HFFc6 (cell line): ENCODE measurements at regions not wholly inside any gene's neighbourhood (a gene's known extent, or its start where the extent isn't known, plus 50 kb on each side); places are given as distances from the start of the nearest gene placed in this dataset.

Experiments
- DNase-seq: peaks from one replicate; pipeline ENCODE4 v3.0.0-alpha.2; 2018
- H3K27ac Mint-ChIP-seq: 2 replicates; pipeline ENCODE4 v1.8.0; 2020; ENCODE audit warnings: mild to moderate bottlenecking, mixed read lengths
- H3K27me3 Mint-ChIP-seq: 2 replicates; pipeline ENCODE4 v1.8.0; 2021; ENCODE audit warnings: mild to moderate bottlenecking, moderate library complexity, mixed read lengths; ENCODE audit not compliant: insufficient read depth
- H3K36me3 Mint-ChIP-seq: 2 replicates; pipeline ENCODE4 v1.8.0; 2021; ENCODE audit warnings: low read depth, mixed read lengths
- H3K4me1 Mint-ChIP-seq: 2 replicates; pipeline ENCODE4 v1.8.0; 2020; ENCODE audit warnings: low read depth, mixed read lengths
- H3K4me3 Mint-ChIP-seq: 2 replicates; pipeline ENCODE4 v1.8.0; 2020; ENCODE audit warnings: mild to moderate bottlenecking, moderate library complexity, mixed read lengths
- H3K9me3 Mint-ChIP-seq: 2 replicates; pipeline ENCODE4 v1.8.0; 2020; ENCODE audit warnings: mild to moderate bottlenecking, mixed read lengths
- CTCF ChIP-seq: fragments of 200-600 bp; sonication (generic); IDR thresholded peaks from 2 replicates; pipeline ENCODE4 v1.5.0; 2021; ENCODE audit warnings: antibody characterized with exemption, mild to moderate bottlenecking

DNA sequence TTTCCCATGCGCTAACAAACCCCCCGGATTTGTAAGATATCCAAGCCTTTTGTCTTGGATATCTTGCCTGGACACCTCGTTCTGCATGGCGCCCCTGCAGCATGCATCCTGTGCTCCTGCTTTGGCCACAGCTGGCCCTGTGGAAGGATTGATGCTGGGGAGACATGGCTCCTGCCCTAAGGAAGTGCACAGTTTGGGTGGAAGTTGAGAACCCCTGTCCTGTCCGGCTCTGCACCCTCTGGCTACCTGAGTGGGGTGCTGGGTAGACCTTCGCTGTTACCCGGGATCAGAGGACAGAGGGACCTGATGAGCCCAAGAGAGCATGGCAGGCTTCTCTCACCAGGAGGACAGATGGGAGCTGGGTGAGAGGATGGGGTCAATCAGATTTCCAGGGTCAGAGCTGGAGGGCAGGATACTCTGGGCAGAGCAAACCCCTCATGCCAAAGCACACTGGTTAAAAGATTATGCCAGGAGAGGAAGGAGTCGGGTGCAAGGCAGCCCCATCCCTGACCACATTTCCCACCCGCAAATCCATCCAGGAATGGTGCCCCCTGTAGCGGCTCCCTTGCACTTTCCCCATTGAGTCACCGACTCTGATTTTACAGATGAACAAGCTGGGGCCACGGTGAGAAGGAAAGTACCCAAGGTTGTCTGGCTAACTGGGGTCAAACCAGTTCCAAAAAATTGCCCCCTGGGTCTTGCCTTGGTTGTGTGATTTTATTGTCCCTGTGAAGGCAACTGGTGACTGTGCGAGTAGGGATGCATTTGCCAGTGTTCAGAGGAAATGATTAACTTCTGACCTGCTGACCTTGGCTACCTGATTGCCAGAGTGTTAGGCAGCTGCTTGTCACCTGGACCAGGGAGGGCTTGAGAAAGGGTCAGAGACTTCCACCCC, 290.1 kb upstream of the ZMIZ1 start:
- DNase-seq = no peak
- H3K9me3 Mint-ChIP-seq = peaks cover 4% of the 10 kb centered on the region; the same call in 1 of the 2 replicates
- TF ChIP-seq CTCF = no peak
- H3K4me3 Mint-ChIP-seq = no peak overlapping the region
- peaks cover 22% of the 10 kb centered on the region for H3K27me3 Mint-ChIP-seq
- peaks cover 23% of the 10 kb centered on the region for H3K4me1 Mint-ChIP-seq
- no peaks in the 10 kb centered on the region; the same call in 1 of the 2 replicates for H3K36me3 Mint-ChIP-seq
- H3K27ac Mint-ChIP-seq = no peak overlapping the region

- H3K4me1 Mint-ChIP-seq = peaks cover 23% of the 10 kb centered on the region
- DNase-seq = no peak
Measured at GRCh38 chr10:78779339-78779955, 289.3 kb upstream of the ZMIZ1 start.

DNA sequence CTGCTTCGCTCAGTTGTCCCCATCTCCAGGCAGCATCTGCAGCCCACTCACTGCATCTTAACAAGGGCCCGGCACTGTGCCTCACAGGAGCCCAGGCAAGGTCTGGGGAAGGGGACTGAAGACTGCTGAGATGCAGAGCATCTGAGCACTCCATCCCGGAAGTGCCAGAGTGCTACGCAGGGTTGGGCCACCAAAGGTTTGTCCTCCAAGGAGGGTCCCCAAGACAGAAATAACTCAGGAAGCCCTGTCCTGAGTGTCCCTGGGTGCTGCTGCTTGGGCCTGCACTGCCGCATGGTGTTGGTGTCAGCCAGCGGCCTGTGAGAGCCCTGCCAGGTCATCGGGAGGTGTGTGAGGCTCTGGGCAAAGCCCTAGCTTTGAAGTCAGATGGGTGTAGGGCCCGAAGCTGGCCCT, 288.2 kb upstream of the ZMIZ1 start:
- TF ChIP-seq CTCF = no peak
- no peak for DNase-seq
- Mint-ChIP-seq H3K36me3 (no peaks in the 10 kb centered on the region; the same call in 1 of the 2 replicates), H3K4me1 (peaks cover 23% of the 10 kb centered on the region), H3K4me3 (no peak overlapping the region), H3K27ac (no peak overlapping the region), H3K27me3 (peaks cover 17% of the 10 kb centered on the region), H3K9me3 (peaks cover 4% of the 10 kb centered on the region; the same call in 1 of the 2 replicates)

More at GRCh38 chr10:78779339-78779955, 289.3 kb upstream of the ZMIZ1 start:
- peaks cover 4% of the 10 kb centered on the region; the same call in 1 of the 2 replicates for H3K9me3 Mint-ChIP-seq
- no peak overlapping the region for H3K27ac Mint-ChIP-seq
- no peaks in the 10 kb centered on the region; the same call in 1 of the 2 replicates for H3K36me3 Mint-ChIP-seq
- H3K27me3 Mint-ChIP-seq = peaks cover 23% of the 10 kb centered on the region
- no peak for TF ChIP-seq CTCF
- H3K4me3 Mint-ChIP-seq = no peak overlapping the region

- Mint-ChIP-seq H3K9me3 (peaks cover 4% of the 10 kb centered on the region; the same call in 1 of the 2 replicates), H3K36me3 (no peaks in the 10 kb centered on the region; the same call in 1 of the 2 replicates), H3K4me3 (no peak overlapping the region), H3K4me1 (peaks cover 23% of the 10 kb centered on the region), H3K27ac (no peak overlapping the region), H3K27me3 (peaks cover 17% of the 10 kb centered on the region)
- no peak for TF ChIP-seq CTCF
- no peak for DNase-seq
Measured at GRCh38 chr10:78781251-78781913, 287.4 kb upstream of the ZMIZ1 start.

DNA sequence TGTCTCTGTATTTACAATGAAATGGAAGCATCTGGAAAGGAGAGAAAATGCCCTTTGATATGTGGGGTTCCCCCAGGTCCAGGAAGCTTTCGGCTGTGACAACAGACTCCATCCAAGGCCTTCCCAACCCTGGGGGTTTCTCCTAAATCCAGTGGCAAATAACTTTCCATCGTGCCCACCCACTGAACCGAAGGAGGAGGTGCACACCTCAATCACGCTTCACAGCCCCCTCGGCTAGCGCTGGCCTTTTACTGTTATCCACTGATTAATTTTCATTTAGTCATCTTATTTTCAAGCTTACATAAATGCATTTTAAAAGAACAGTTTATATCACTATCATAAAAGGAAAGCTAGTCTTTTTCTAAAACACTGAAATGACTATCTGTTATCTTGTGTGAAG, 286.8 kb upstream of the ZMIZ1 start:
- Mint-ChIP-seq H3K4me3 (no peak overlapping the region), H3K36me3 (no peaks in the 10 kb centered on the region; the same call in 1 of the 2 replicates), H3K27ac (no peak overlapping the region), H3K4me1 (peaks cover 23% of the 10 kb centered on the region), H3K9me3 (peaks cover 4% of the 10 kb centered on the region; the same call in 1 of the 2 replicates), H3K27me3 (peaks cover 14% of the 10 kb centered on the region)
- TF ChIP-seq CTCF = no peak
- DNase-seq = no peak
